Mesothelial cell of epicardium (in vitro differentiated cells): ENCODE measurements at regions not wholly inside any gene's neighbourhood (a gene's known extent, or its start where the extent isn't known, plus 50 kb on each side); places are given as distances from the start of the nearest gene placed in this dataset.

Source experiments
- DNase-seq, 2 experiments: peaks; one replicate each; pipeline ENCODE4 v3.0.0; 2021; ENCODE audit warnings: low spot score in 2 of 2; ENCODE audit not compliant: unreplicated experiment in 2 of 2
- H3K27ac Mint-ChIP-seq: 2 replicates; pipeline ENCODE4 v1.8.0; 2021; ENCODE audit warnings: mixed read lengths
- H3K27me3 Mint-ChIP-seq: 2 replicates; pipeline ENCODE4 v1.8.0; 2021; ENCODE audit warnings: low read depth, mixed read lengths
- H3K36me3 Mint-ChIP-seq: 2 replicates; pipeline ENCODE4 v1.8.0; 2021; ENCODE audit warnings: mixed read lengths
- H3K4me1 Mint-ChIP-seq: 2 replicates; pipeline ENCODE4 v1.8.0; 2021; ENCODE audit warnings: mixed read lengths
- H3K4me3 Mint-ChIP-seq: 2 replicates; pipeline ENCODE4 v1.8.0; 2021; ENCODE audit warnings: mild to moderate bottlenecking, moderate library complexity, mixed read lengths
- H3K9me3 Mint-ChIP-seq: 2 replicates; pipeline ENCODE4 v1.8.0; 2021; ENCODE audit warnings: mixed read lengths
- TF ChIP-seq, protein P1 (sequence below): fragments of 200-600 bp; sonication (generic); IDR thresholded peaks from one replicate; pipeline ENCODE4 v1.5.0; 2021; ENCODE audit warnings: antibody characterized with exemption; ENCODE audit not compliant: unreplicated experiment

DNA sequence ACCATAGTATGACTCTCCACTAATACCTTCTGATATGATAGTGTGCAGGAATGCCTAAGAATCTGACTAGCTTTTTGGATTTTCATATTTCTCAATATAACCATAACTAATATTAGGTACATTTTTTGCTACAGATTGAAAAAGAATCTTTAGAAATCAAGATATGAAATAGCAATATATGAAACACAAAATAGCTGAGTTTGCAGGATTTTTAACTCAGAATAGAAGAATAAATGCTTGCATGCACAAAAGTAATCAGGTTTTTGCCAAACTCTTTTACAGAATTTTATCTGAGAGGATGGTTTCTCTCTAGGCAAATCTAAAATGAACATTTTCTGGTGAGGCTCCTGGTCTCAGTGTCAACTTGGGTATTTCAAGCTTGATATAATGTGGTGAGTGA is 402.6 kb downstream of the TMEM232 start:
- DNase-seq = no peak
- H3K27ac Mint-ChIP-seq = no peak overlapping the region
- H3K9me3 Mint-ChIP-seq = peaks cover 5% of the 10 kb centered on the region
- no peaks in the 10 kb centered on the region for H3K27me3 Mint-ChIP-seq
- TF ChIP-seq, protein P1, sequence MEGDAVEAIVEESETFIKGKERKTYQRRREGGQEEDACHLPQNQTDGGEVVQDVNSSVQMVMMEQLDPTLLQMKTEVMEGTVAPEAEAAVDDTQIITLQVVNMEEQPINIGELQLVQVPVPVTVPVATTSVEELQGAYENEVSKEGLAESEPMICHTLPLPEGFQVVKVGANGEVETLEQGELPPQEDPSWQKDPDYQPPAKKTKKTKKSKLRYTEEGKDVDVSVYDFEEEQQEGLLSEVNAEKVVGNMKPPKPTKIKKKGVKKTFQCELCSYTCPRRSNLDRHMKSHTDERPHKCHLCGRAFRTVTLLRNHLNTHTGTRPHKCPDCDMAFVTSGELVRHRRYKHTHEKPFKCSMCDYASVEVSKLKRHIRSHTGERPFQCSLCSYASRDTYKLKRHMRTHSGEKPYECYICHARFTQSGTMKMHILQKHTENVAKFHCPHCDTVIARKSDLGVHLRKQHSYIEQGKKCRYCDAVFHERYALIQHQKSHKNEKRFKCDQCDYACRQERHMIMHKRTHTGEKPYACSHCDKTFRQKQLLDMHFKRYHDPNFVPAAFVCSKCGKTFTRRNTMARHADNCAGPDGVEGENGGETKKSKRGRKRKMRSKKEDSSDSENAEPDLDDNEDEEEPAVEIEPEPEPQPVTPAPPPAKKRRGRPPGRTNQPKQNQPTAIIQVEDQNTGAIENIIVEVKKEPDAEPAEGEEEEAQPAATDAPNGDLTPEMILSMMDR = no peak
- H3K4me1 Mint-ChIP-seq = no peaks in the 10 kb centered on the region
- no peak overlapping the region for H3K4me3 Mint-ChIP-seq
- peaks cover 1% of the 10 kb centered on the region for H3K36me3 Mint-ChIP-seq

DNA sequence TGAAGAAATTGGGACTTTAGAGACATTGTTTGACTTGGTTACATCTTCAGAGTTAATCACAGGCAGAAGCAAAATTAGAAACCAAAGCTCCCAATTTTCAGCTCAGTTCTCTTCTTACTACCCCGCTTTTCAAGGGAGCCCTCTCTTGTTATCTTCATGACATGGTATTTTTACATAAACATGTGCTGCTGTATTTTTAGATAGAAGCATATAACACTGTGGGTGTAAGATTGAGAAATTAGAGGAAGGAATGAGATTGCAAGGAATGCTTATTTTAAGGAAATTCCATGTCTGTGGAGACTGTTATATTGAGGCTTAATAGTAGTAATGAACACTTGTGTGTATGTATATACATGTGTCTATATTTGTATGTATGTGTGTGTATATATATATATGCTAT is 401.6 kb downstream of the TMEM232 start:
- no peak for DNase-seq

DNA sequence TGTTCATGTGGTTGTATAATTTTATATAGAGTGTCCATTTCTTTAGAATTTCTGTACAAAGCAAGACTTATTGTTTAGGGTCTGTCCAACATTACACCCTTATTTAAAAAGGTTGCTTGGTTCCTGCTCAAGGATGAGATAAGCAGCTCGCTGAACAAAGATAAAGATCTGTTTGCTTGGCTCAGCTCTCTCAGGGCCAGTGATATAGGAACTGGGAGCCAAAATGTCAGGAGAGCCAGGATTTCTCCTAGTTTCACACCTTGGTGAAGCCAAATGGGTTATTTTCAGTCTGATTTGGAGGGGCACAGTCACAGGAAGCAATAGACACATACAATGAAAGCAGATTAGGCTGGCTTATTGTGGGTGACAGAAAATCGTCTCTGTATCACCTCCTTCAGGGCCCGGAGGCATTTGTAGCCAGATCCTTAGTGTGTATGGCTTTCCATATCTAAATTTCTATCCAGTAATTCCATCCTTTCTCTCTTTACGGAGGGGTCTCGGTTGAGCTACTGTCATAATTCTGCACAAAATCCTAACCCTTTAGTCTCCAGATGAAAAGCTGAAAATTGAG is 396.4 kb downstream of the TMEM232 start:
- no peak overlapping the region for H3K4me3 Mint-ChIP-seq
- peaks cover 7% of the 10 kb centered on the region for H3K9me3 Mint-ChIP-seq
- TF ChIP-seq, protein P1 = no peak
- H3K36me3 Mint-ChIP-seq = peaks cover 1% of the 10 kb centered on the region
- no peak overlapping the region for H3K27ac Mint-ChIP-seq
- DNase-seq = no peak
- peaks cover 3% of the 10 kb centered on the region for H3K27me3 Mint-ChIP-seq
- peaks cover 1% of the 10 kb centered on the region for H3K4me1 Mint-ChIP-seq

More for the DNA sequence above, 401.6 kb downstream of the TMEM232 start:
- no peaks in the 10 kb centered on the region for H3K4me1 Mint-ChIP-seq
- no peak overlapping the region for H3K27ac Mint-ChIP-seq
- no peaks in the 10 kb centered on the region for H3K27me3 Mint-ChIP-seq
- H3K36me3 Mint-ChIP-seq = peaks cover 1% of the 10 kb centered on the region
- H3K9me3 Mint-ChIP-seq = peaks cover 7% of the 10 kb centered on the region
- no peak overlapping the region for H3K4me3 Mint-ChIP-seq
- TF ChIP-seq, protein P1 = no peak

DNA sequence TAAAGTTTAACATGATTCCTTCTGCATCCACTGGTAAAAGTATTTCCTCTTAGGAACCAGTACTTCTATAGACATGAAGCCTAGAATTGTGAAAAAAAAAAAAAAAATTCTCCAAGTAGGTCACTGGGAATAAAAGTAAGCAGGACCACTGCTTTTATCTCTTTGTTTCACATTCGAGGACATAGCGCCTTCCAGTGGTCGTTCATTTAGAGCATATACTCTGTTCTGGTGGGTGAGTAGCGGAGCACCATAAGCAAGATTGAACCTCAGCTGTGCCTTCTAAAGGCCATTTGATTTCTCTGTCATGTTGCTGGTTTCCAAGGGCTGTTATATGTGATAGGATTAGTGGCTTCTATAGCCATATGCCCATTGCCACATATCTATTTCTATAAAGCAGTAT is 393.1 kb downstream of the TMEM232 start:
- H3K4me3 Mint-ChIP-seq = no peak overlapping the region

DNA sequence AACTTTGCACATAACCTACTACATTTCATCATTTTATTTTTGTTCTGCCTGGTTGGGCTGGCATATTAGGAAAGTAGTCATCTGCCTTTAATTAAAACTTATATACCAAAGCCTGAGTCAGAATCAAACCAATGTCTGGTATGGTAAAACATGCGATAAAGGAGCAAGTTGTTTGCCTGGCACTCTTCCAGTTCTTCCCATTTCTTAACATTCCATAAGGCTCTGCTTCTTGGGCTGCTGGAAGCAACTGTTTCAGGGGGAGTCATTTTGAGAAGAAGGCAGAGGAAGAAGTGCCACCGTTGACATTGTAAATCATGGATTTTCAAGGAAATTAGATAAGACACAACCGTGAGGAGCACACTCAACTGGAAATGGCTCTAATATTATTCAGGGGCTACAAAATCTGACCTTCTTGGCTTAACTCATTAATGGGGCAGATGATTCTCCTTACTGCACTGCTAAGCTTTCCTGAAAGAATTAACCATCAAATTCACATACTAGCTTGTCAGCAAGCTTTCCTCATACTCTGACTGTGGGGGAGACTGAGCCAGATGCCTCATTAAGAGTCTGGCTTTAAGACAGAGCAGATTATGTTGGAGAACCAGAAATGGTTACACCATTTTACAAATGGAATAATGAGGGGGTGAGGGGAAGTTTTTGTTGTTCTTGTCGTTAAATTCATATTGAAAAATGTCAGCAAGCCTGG is 391.0 kb downstream of the TMEM232 start:
- DNase-seq = no peak
- H3K27ac Mint-ChIP-seq = peak overlapping the region; percentile 5
- H3K36me3 Mint-ChIP-seq = no peaks in the 10 kb centered on the region
- peaks cover 42% of the 10 kb centered on the region for H3K4me1 Mint-ChIP-seq
- TF ChIP-seq, protein P1 = no peak
- H3K4me3 Mint-ChIP-seq = no peak overlapping the region
- H3K27me3 Mint-ChIP-seq = peaks cover 3% of the 10 kb centered on the region
- H3K9me3 Mint-ChIP-seq = no peaks in the 10 kb centered on the region

More for the DNA sequence above, 393.1 kb downstream of the TMEM232 start:
- H3K9me3 Mint-ChIP-seq = peaks cover 7% of the 10 kb centered on the region
- H3K27ac Mint-ChIP-seq = no peak overlapping the region
- H3K4me1 Mint-ChIP-seq = peaks cover 27% of the 10 kb centered on the region
- DNase-seq = no peak
- peaks cover 3% of the 10 kb centered on the region for H3K27me3 Mint-ChIP-seq
- TF ChIP-seq, protein P1 = no peak
- peaks cover 1% of the 10 kb centered on the region for H3K36me3 Mint-ChIP-seq
